ENCODE measurements at regions not wholly inside any gene's neighbourhood (a gene's known extent, or its start where the extent isn't known, plus 50 kb on each side); places are given as distances from the start of the nearest gene placed in this dataset.

GRCh38 chr5:173789031-173789920 is 98.9 kb upstream of the CPEB4 start:
- TF ChIP-seq CTCF (IDR thresholded peaks at IDR 0.05; ENCODE audit: low read length) = no peak
- no peak for TF ChIP-seq EZH2phosphoT487 (IDR thresholded peaks at IDR 0.05; ENCODE audit: low read length)
- no peak for TF ChIP-seq EZH2 (optimal IDR thresholded peaks at IDR 0.05; ENCODE audit: low read depth, low read length)
